GM06990 (cell line): ENCODE measurements at regions not wholly inside any gene's neighbourhood (a gene's known extent, or its start where the extent isn't known, plus 50 kb on each side); places are given as distances from the start of the nearest gene placed in this dataset.

Source experiments
- DNase-seq: peaks from one replicate; pipeline ENCODE4 v3.0.0-alpha.2; 2011; ENCODE audit not compliant: insufficient read length; ENCODE audit errors: extremely low read depth
- H3K27me3 ChIP-seq: replicated peaks from 2 replicates; pipeline ENCODE4 v1.6.0; 2011; ENCODE audit warnings: low read length; ENCODE audit not compliant: control insufficient read depth, insufficient read depth
- H3K36me3 ChIP-seq: 2 replicates; pipeline ENCODE4 v1.5.1; 2011; ENCODE audit warnings: low read length; ENCODE audit not compliant: control insufficient read depth, insufficient read depth
- H3K4me3 ChIP-seq: replicated peaks from 2 replicates; pipeline ENCODE4 v1.5.1; 2011; ENCODE audit warnings: low read depth, mild to moderate bottlenecking, control low read depth, low read length
- TF ChIP-seq, protein P1 (sequence below): IDR thresholded peaks from 2 replicates; pipeline ENCODE4 v1.5.1; 2011; ENCODE audit warnings: low read length, control low read depth, mild to moderate bottlenecking, inconsistent platforms; ENCODE audit not compliant: insufficient read depth, poor library complexity, severe bottlenecking

GRCh38 chr7:41117431-41117830 lies 585.5 kb downstream of the INHBA start:
- no peak for DNase-seq
- Histone ChIP-seq H3K27me3 (no peaks in the 10 kb centered on the region), H3K36me3 (no peaks in the 10 kb centered on the region), H3K4me3 (no peak overlapping the region)
- TF ChIP-seq, protein P1, sequence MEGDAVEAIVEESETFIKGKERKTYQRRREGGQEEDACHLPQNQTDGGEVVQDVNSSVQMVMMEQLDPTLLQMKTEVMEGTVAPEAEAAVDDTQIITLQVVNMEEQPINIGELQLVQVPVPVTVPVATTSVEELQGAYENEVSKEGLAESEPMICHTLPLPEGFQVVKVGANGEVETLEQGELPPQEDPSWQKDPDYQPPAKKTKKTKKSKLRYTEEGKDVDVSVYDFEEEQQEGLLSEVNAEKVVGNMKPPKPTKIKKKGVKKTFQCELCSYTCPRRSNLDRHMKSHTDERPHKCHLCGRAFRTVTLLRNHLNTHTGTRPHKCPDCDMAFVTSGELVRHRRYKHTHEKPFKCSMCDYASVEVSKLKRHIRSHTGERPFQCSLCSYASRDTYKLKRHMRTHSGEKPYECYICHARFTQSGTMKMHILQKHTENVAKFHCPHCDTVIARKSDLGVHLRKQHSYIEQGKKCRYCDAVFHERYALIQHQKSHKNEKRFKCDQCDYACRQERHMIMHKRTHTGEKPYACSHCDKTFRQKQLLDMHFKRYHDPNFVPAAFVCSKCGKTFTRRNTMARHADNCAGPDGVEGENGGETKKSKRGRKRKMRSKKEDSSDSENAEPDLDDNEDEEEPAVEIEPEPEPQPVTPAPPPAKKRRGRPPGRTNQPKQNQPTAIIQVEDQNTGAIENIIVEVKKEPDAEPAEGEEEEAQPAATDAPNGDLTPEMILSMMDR = no peak

DNA sequence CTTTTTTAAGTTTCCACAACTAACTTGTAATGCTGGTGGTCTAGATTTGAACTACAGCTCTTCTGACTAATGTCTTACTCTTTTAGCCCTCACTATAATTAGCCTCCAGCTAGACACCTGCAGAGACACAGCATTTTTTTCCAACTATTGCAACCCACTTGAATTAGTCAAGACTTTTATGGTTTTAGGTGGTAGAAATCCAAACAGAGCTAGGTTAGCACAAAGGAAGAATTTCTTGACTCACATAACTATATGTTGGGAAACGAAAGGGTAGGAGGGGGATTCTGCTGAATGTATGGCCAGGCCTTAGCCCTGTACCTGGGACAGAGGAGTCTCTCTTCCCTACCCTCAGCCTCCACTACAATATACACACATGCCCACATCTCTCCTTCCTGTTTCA lies 586.1 kb downstream of the INHBA start:
- TF ChIP-seq, protein P1 = no peak
- no peaks in the 10 kb centered on the region for H3K36me3 ChIP-seq
- DNase-seq = no peak
- H3K4me3 ChIP-seq = no peak overlapping the region
- no peaks in the 10 kb centered on the region for H3K27me3 ChIP-seq

DNA sequence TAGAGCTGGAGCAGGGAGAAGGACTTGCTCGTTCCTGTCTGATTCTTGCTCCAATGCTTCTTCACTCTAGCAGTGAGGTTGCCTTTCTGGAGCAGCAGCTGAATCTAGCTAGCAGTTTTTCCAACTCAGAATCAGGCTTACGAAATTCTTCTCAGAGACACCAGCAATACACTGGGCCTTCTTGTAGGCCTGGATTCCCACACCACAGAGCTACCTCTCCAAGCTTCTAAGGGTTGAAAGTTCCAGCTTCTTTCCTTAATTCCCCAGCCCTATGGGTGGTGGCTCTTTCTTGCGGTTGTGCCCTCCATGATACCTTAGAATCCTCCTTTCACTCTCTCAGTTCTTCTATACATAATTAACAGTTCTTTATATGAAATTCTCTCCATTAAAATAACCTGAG lies 586.6 kb downstream of the INHBA start:
- Histone ChIP-seq H3K4me3 (no peak overlapping the region), H3K36me3 (no peaks in the 10 kb centered on the region), H3K27me3 (no peaks in the 10 kb centered on the region)
- no peak for DNase-seq
- TF ChIP-seq, protein P1 = no peak

- H3K4me3 ChIP-seq = no peak overlapping the region
- H3K36me3 ChIP-seq = no peaks in the 10 kb centered on the region
- H3K27me3 ChIP-seq = no peaks in the 10 kb centered on the region
- TF ChIP-seq, protein P1 = no peak
- no peak for DNase-seq
Measured at GRCh38 chr7:41114691-41115090, 588.2 kb downstream of the INHBA start.

DNA sequence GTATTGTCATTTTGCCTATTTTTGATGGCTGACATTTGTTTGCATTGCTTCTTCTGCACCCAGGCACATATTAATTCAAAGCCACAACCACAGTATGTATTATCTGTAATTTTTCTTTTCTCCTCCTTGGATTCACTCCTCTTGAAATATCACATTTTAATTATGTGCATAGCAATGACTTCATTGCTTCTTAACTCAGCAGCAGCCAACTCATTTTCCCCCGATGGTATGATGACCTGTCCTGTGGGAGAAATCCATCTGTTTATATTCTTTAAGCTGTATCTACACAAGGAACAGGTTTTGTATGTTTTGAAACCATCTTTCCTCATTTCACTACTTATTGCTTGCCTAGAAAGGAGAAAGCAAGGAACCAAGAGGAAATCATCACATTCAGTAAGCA lies 588.8 kb downstream of the INHBA start:
- Histone ChIP-seq H3K27me3 (no peaks in the 10 kb centered on the region), H3K36me3 (no peaks in the 10 kb centered on the region), H3K4me3 (no peak overlapping the region)
- TF ChIP-seq, protein P1 = no peak
- DNase-seq = no peak

DNA sequence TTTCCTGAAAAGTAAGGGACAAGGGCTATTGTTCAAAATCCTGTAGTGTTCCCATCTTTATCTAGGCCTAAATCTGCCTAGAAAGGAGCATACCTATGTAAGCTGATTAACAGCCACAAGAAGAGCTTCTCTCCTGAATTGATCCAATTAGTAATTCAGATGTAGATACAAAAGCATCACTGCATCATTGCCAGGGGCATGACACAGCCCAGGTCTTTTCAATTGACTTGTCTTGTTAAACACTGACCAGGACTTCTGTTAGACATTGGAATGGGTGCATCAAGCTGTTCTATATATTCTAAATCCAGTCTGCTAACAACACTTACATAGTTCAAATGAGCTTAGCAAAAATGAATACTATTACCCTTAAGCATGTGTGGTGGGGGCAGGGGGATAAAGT lies 589.2 kb downstream of the INHBA start:
- H3K36me3 ChIP-seq = no peaks in the 10 kb centered on the region
- TF ChIP-seq, protein P1 = no peak
- DNase-seq = no peak
- no peaks in the 10 kb centered on the region for H3K27me3 ChIP-seq
- H3K4me3 ChIP-seq = no peak overlapping the region
